Mesothelial cell of epicardium (in vitro differentiated cells): ENCODE measurements at regions not wholly inside any gene's neighbourhood (a gene's known extent, or its start where the extent isn't known, plus 50 kb on each side); places are given as distances from the start of the nearest gene placed in this dataset.
"Not testable (repeated sequence)": the region's sequence is repeated elsewhere in the genome, so short reads cannot be mapped to it uniquely, and the experiment has no call there.

Experiments
- DNase-seq, 2 experiments: peaks; one replicate each; pipeline ENCODE4 v3.0.0; 2021; ENCODE audit warnings: low spot score in 2 of 2; ENCODE audit not compliant: unreplicated experiment in 2 of 2
- H3K27ac Mint-ChIP-seq: 2 replicates; pipeline ENCODE4 v1.8.0; 2021; ENCODE audit warnings: mixed read lengths
- H3K27me3 Mint-ChIP-seq: 2 replicates; pipeline ENCODE4 v1.8.0; 2021; ENCODE audit warnings: low read depth, mixed read lengths
- H3K36me3 Mint-ChIP-seq: 2 replicates; pipeline ENCODE4 v1.8.0; 2021; ENCODE audit warnings: mixed read lengths
- H3K4me1 Mint-ChIP-seq: 2 replicates; pipeline ENCODE4 v1.8.0; 2021; ENCODE audit warnings: mixed read lengths
- H3K4me3 Mint-ChIP-seq: 2 replicates; pipeline ENCODE4 v1.8.0; 2021; ENCODE audit warnings: mild to moderate bottlenecking, moderate library complexity, mixed read lengths
- H3K9me3 Mint-ChIP-seq: 2 replicates; pipeline ENCODE4 v1.8.0; 2021; ENCODE audit warnings: mixed read lengths
- TF ChIP-seq, protein P1 (sequence below): fragments of 200-600 bp; sonication (generic); IDR thresholded peaks from one replicate; pipeline ENCODE4 v1.5.0; 2021; ENCODE audit warnings: antibody characterized with exemption; ENCODE audit not compliant: unreplicated experiment

DNA sequence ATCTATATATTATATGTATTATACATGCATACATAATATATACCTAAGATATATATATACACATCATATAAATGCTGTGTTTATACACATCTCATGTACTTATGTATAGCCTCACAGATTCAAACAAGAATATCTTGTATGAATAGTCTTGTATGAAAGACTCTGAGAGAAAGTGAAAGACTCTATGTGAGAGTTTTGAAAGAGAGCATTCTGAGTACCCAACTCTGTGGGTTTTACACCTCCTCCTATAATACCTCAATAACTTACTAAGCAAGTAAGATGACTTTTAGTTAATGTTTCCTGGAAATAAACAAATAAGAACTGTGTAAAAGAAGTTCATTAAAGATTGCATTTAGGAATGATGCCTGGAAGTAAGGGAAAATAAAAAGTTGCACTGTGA lies 108.1 kb upstream of the GMNC start:
- H3K4me3 Mint-ChIP-seq, result no peak overlapping the region
- H3K9me3 Mint-ChIP-seq, result no peaks in the 10 kb centered on the region
- DNase-seq, result no peak
- H3K27ac Mint-ChIP-seq, result no peak overlapping the region
- H3K36me3 Mint-ChIP-seq, result no peaks in the 10 kb centered on the region
- TF ChIP-seq, protein P1, sequence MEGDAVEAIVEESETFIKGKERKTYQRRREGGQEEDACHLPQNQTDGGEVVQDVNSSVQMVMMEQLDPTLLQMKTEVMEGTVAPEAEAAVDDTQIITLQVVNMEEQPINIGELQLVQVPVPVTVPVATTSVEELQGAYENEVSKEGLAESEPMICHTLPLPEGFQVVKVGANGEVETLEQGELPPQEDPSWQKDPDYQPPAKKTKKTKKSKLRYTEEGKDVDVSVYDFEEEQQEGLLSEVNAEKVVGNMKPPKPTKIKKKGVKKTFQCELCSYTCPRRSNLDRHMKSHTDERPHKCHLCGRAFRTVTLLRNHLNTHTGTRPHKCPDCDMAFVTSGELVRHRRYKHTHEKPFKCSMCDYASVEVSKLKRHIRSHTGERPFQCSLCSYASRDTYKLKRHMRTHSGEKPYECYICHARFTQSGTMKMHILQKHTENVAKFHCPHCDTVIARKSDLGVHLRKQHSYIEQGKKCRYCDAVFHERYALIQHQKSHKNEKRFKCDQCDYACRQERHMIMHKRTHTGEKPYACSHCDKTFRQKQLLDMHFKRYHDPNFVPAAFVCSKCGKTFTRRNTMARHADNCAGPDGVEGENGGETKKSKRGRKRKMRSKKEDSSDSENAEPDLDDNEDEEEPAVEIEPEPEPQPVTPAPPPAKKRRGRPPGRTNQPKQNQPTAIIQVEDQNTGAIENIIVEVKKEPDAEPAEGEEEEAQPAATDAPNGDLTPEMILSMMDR, result no peak
- H3K4me1 Mint-ChIP-seq, result peaks cover 38% of the 10 kb centered on the region
- H3K27me3 Mint-ChIP-seq, result no peaks in the 10 kb centered on the region

DNA sequence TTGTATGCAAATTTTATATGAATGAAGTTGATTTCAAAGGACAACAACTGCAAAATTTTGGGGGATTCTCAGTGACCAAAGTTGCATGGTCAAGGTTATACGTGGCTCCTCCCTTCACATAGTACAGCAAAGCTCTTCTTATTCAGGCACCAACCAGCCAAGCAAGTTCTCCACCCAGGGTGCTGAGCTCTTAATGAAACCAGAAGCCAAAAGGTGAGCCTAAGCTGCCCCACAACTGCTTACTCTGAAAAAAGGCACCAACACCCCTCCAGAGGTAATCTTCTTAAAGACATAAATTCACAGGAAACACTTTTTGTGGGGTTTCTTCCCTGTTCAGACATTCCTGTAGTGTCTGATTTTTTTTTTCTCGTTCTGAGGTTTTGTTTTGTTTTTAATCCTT lies 106.1 kb upstream of the GMNC start:
- DNase-seq, result no peak
- Mint-ChIP-seq H3K27ac (peak overlapping the region; percentile 53), H3K9me3 (no peaks in the 10 kb centered on the region), H3K4me3 (no peak overlapping the region), H3K36me3 (no peaks in the 10 kb centered on the region), H3K27me3 (no peaks in the 10 kb centered on the region), H3K4me1 (peaks cover 27% of the 10 kb centered on the region)
- TF ChIP-seq, protein P1, result no peak

DNA sequence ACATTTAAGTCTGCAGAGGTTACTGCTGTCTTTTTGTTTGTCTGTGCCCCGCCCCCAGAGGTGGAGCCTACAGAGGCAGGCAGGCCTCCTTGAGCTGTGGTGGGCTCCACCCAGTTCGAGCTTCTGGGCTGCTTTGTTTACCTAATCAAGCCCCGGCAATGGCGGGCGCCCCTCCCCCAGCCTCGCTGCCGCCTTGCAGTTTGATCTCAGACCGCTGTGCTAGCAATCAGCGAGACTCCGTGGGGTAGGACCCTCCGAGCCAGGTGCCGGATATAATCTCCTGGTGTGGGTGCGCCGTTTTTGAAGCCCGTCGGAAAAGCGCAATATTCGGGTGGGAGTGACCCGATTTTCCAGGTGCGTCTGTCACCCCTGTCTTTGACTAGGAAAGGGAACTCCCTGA lies 102.4 kb upstream of the GMNC start:
- H3K4me1 Mint-ChIP-seq, result peaks cover 12% of the 10 kb centered on the region
- not testable (repeated sequence) for H3K27me3 Mint-ChIP-seq, H3K9me3 Mint-ChIP-seq, H3K36me3 Mint-ChIP-seq
- DNase-seq, result peak in 1 of 2 experiments; percentile 52
- peak overlapping the region; percentile 82 for H3K4me3 Mint-ChIP-seq
- H3K27ac Mint-ChIP-seq, result peak overlapping the region; percentile 47

DNA sequence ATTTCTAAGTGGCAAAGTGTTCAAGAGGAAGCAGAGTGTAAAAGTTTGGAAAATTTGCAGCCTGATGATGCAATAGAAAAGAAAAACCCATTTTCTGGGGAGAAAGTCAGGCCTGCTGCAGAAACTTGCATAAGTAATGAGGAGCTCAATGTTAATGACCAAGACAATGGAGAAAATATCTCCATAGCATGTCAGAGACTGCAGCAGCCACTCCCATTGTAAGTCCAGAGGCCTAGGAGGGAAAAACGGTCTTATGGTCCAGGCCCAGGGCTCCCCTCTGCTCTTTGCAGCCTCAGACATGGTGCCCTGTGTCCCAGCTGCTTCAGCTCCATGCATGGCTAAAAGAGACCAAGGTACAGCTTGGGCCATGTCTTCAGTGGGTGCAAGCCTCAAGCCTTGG lies 96.6 kb upstream of the GMNC start:
- Mint-ChIP-seq H3K27me3 (no peaks in the 10 kb centered on the region), H3K4me3 (no peak overlapping the region), H3K9me3 (peaks cover 13% of the 10 kb centered on the region), H3K36me3 (no peaks in the 10 kb centered on the region), H3K4me1 (no peaks in the 10 kb centered on the region), H3K27ac (no peak overlapping the region)
- no peak for DNase-seq
- TF ChIP-seq, protein P1, result no peak

DNA sequence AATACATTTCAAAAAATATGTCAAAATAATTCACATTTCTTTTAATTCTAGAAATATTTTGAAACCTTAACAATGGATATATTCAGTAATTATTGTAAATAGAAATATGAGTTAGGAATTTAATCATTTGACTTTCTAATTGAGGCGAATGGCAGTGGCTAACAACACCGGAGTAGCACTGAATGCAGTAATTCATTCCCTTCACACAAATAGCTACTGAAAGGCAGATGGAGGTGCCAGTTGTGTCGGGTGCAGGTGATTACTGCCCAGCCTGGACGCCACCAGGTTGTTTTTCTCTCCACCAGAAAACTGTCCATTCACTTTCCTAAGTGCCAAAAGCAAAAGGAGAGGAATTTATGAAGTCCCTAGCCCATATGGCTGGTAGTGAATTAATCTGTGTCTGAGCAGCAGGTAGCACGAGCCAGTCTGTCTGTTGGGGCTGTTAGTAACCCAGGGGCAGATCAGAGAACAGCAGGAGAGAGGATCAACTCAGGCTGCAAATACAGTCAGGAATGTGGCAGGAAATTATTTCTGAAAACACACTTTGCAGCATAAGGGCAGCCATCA lies 79.3 kb upstream of the GMNC start:
- TF ChIP-seq, protein P1, result no peak
- DNase-seq, result no peak
- Mint-ChIP-seq H3K27ac (no peak overlapping the region), H3K27me3 (peaks cover 8% of the 10 kb centered on the region), H3K36me3 (no peaks in the 10 kb centered on the region), H3K4me1 (peaks cover 5% of the 10 kb centered on the region), H3K9me3 (no peaks in the 10 kb centered on the region), H3K4me3 (no peak overlapping the region)

DNA sequence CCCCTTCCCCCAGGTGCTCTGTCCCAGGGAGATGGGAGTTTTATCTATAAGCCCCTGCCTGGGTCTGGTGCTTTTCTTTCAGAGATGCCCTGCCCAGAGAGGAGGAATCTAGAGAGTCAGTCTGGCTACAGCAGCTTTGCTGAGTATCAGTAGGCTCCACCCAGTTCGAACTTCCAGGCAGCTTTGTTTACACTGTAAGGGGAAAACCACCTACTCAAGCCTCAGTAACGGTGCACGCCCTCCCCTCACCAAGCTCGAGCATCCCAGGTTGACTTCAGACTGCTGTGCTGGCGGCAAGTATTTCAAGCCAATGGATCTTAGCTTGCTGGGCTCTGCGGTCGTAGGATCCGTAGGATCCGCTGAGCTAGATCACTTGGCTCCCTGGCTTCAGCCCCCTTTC lies 72.1 kb upstream of the GMNC start:
- not testable (repeated sequence) for H3K27ac Mint-ChIP-seq, H3K36me3 Mint-ChIP-seq, H3K4me1 Mint-ChIP-seq, H3K9me3 Mint-ChIP-seq, DNase-seq, H3K4me3 Mint-ChIP-seq
- peaks cover 35% of the 10 kb centered on the region for H3K27me3 Mint-ChIP-seq

DNA sequence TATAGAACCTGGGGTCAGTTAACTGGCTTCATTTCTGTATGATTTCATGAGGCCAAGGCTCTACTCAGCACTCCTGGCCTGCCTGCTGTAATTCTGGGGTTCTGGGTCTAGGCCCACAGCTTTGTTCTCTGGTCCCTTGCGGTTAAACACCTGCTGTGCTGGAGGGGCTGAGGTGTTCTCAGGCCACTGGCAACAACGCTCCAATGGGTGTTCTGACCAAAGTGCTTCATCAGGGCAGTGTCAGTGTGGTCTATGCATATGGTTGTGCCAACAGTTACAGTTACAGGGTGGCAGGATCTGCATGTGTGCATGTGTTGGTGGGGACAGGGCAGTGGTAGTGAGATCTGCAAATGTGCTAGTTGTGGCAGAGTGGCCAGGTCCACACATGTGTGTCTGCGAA lies 64.1 kb upstream of the GMNC start:
- peaks cover 1% of the 10 kb centered on the region for H3K27me3 Mint-ChIP-seq
- no peak overlapping the region for H3K4me3 Mint-ChIP-seq
- no peak for DNase-seq
- TF ChIP-seq, protein P1, result no peak
- no peaks in the 10 kb centered on the region for H3K9me3 Mint-ChIP-seq
- no peak overlapping the region for H3K27ac Mint-ChIP-seq
- H3K4me1 Mint-ChIP-seq, result no peaks in the 10 kb centered on the region
- no peaks in the 10 kb centered on the region for H3K36me3 Mint-ChIP-seq
